NT2/D1 (cell line): ENCODE measurements at regions not wholly inside any gene's neighbourhood (a gene's known extent, or its start where the extent isn't known, plus 50 kb on each side); places are given as distances from the start of the nearest gene placed in this dataset.

Experiments
- SUZ12 ChIP-seq: IDR thresholded peaks from 2 replicates; pipeline ENCODE4 v1.6.1; 2011; ENCODE audit not compliant: insufficient read length, insufficient read depth; ENCODE audit errors: extremely low read depth
- YY1 ChIP-seq: IDR thresholded peaks from 2 replicates; pipeline ENCODE4 v1.6.1; 2011; ENCODE audit not compliant: insufficient read length, insufficient read depth

DNA sequence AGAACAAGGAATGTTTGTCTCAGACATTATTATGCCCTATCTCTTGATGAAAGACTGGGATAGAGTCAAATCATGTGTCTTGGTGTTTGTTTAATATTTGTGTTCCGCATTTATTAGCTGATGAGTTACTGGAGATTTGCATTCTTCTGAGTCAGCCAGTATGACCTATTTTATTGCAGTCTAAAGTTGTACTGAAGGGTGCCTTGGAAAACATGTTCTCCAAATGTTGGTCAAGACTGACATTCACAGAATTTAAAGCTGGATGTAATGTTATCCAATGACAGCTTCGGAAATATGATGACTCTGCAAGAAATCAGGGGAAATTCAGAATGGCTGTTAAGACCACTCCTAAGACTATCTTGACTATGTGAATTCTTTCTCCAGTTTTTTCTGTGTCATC, 134.0 kb downstream of the KCNRG start:
- TF ChIP-seq SUZ12 (no peak), YY1 (no peak)
